ENCODE measurements at regions not wholly inside any gene's neighbourhood (a gene's known extent, or its start where the extent isn't known, plus 50 kb on each side); places are given as distances from the start of the nearest gene placed in this dataset.
A peak's percentile ranks its signal among the peaks of the same experiment; 100 is the strongest.

- DNase-seq: peak; percentile 14
Observed at GRCh38 chr6:103236923-103237322, 1622.8 kb downstream of the HACE1 start.

GRCh38 chr6:103231181-103231580 lies 1628.5 kb downstream of the HACE1 start:
- DNase-seq: no peak

- no peak for DNase-seq
Observed at GRCh38 chr6:103215847-103216246, 1643.9 kb downstream of the HACE1 start.

GRCh38 chr6:103210686-103211085 lies 1649.0 kb downstream of the HACE1 start:
- DNase-seq: no peak

GRCh38 chr6:103198386-103198785 lies 1661.3 kb downstream of the HACE1 start:
- no peak for DNase-seq

- DNase-seq: no peak
Observed at GRCh38 chr6:103193413-103193812, 1666.3 kb downstream of the HACE1 start.

GRCh38 chr6:103191391-103192093 lies 1668.2 kb downstream of the HACE1 start:
- no peak for DNase-seq

- no peak for DNase-seq
Observed at GRCh38 chr6:103184776-103185175, 1674.9 kb downstream of the HACE1 start.

- DNase-seq: no peak
Observed at GRCh38 chr6:103183831-103184411, 1675.8 kb downstream of the HACE1 start.

GRCh38 chr6:103178193-103178592 lies 1681.5 kb downstream of the HACE1 start:
- no peak for DNase-seq

- no peak for DNase-seq
Observed at GRCh38 chr6:103177791-103178190, 1681.9 kb downstream of the HACE1 start.

- DNase-seq: no peak
Observed at GRCh38 chr6:103175056-103175455, 1684.7 kb downstream of the HACE1 start.

- DNase-seq: no peak
Observed at GRCh38 chr6:103167345-103168071, 1692.2 kb downstream of the HACE1 start.

- DNase-seq: no peak
Observed at GRCh38 chr6:103154779-103155572, 1704.7 kb downstream of the HACE1 start.

GRCh38 chr6:103153016-103153415 lies 1706.7 kb downstream of the HACE1 start:
- no peak for DNase-seq

- no peak for DNase-seq
Observed at GRCh38 chr6:103142902-103143301, 1716.8 kb downstream of the HACE1 start.

- DNase-seq: no peak
Observed at GRCh38 chr6:103140308-103141027, 1719.3 kb downstream of the HACE1 start.

- no peak for DNase-seq
Observed at GRCh38 chr6:103139377-103139776, 1720.3 kb downstream of the HACE1 start.

GRCh38 chr6:103124471-103124870 lies 1731.0 kb downstream of the GRIK2 start:
- no peak for DNase-seq

- peak; percentile 84 for DNase-seq
Observed at GRCh38 chr6:103122766-103123601, 1729.5 kb downstream of the GRIK2 start.

- DNase-seq: no peak
Observed at GRCh38 chr6:103119056-103119455, 1725.5 kb downstream of the GRIK2 start.

- DNase-seq: no peak
Observed at GRCh38 chr6:103114582-103114981, 1721.1 kb downstream of the GRIK2 start.
